ENCODE measurements at regions not wholly inside any gene's neighbourhood (a gene's known extent, or its start where the extent isn't known, plus 50 kb on each side); places are given as distances from the start of the nearest gene placed in this dataset.

- TF ChIP-seq CTCF (IDR thresholded peaks at IDR 0.05; ENCODE audit: extremely low read depth, insufficient read depth, missing control alignments) = no peak
- in situ Hi-C loops (cut with MboI; ENCODE audit: low pct_unique_long_range_greater_than_20kb, low sequenced_read_pairs, unreplicated experiment) = no loop called here
- no peak for DNase-seq (ENCODE audit: low spot score)
Observed at GRCh38 chr16:17802571-17802970, 331.8 kb upstream of the XYLT1 start.

GRCh38 chr16:17801068-17801467, 330.3 kb upstream of the XYLT1 start:
- in situ Hi-C loops (cut with MboI; ENCODE audit: low pct_unique_long_range_greater_than_20kb, low sequenced_read_pairs, unreplicated experiment) = no loop called here
- no peak for DNase-seq (ENCODE audit: low spot score)
- TF ChIP-seq CTCF (IDR thresholded peaks at IDR 0.05; ENCODE audit: extremely low read depth, insufficient read depth, missing control alignments) = no peak

- in situ Hi-C loops (cut with MboI; ENCODE audit: low pct_unique_long_range_greater_than_20kb, low sequenced_read_pairs, unreplicated experiment) = no loop called here
- no peak for DNase-seq (ENCODE audit: low spot score)
Observed at GRCh38 chr16:17798716-17799115, 328.0 kb upstream of the XYLT1 start.

GRCh38 chr16:17793354-17793753, 322.6 kb upstream of the XYLT1 start:
- TF ChIP-seq CTCF (IDR thresholded peaks at IDR 0.05; ENCODE audit: extremely low read depth, insufficient read depth, missing control alignments) = no peak
- in situ Hi-C loops (cut with MboI; ENCODE audit: low pct_unique_long_range_greater_than_20kb, low sequenced_read_pairs, unreplicated experiment) = no loop called here
- no peak for DNase-seq (ENCODE audit: low spot score)

More at GRCh38 chr16:17798716-17799115, 328.0 kb upstream of the XYLT1 start:
- TF ChIP-seq CTCF (IDR thresholded peaks at IDR 0.05; ENCODE audit: extremely low read depth, insufficient read depth, missing control alignments) = no peak

GRCh38 chr16:17784073-17784472, 313.3 kb upstream of the XYLT1 start:
- in situ Hi-C loops (cut with MboI; ENCODE audit: low pct_unique_long_range_greater_than_20kb, low sequenced_read_pairs, unreplicated experiment) = no loop called here
- no peak for DNase-seq (ENCODE audit: low spot score)
- TF ChIP-seq CTCF (IDR thresholded peaks at IDR 0.05; ENCODE audit: extremely low read depth, insufficient read depth, missing control alignments) = no peak

GRCh38 chr16:17780181-17780580, 309.4 kb upstream of the XYLT1 start:
- in situ Hi-C loops (cut with MboI; ENCODE audit: low pct_unique_long_range_greater_than_20kb, low sequenced_read_pairs, unreplicated experiment) = no loop called here

More at GRCh38 chr16:17780181-17780580, 309.4 kb upstream of the XYLT1 start:
- DNase-seq (ENCODE audit: low spot score) = no peak
- no peak for TF ChIP-seq CTCF (IDR thresholded peaks at IDR 0.05; ENCODE audit: extremely low read depth, insufficient read depth, missing control alignments)

Measured in GM13977 (cell line).